Mononuclear cell (primary cell): ENCODE measurements at regions not wholly inside any gene's neighbourhood (a gene's known extent, or its start where the extent isn't known, plus 50 kb on each side); places are given as distances from the start of the nearest gene placed in this dataset.
"Not testable (repeated sequence)": the region's sequence is repeated elsewhere in the genome, so short reads cannot be mapped to it uniquely, and the experiment has no call there.

Experiments
- H3K27me3 ChIP-seq: 2 replicates; pipeline ENCODE4 v1.6.0; 2011; ENCODE audit warnings: low read length, control low read depth; ENCODE audit not compliant: insufficient read depth
- H3K4me1 ChIP-seq: 2 replicates; pipeline ENCODE4 v1.5.1; 2011; ENCODE audit warnings: mild to moderate bottlenecking, low read length, control low read depth; ENCODE audit not compliant: insufficient read depth
- H3K4me3 ChIP-seq: 2 replicates; pipeline ENCODE4 v1.5.1; 2011; ENCODE audit warnings: mild to moderate bottlenecking, low read length, moderate library complexity
- H3K9me3 ChIP-seq: 2 replicates; pipeline ENCODE4 v1.5.1; 2011; ENCODE audit warnings: low read depth, mild to moderate bottlenecking, control low read depth, low read length

DNA sequence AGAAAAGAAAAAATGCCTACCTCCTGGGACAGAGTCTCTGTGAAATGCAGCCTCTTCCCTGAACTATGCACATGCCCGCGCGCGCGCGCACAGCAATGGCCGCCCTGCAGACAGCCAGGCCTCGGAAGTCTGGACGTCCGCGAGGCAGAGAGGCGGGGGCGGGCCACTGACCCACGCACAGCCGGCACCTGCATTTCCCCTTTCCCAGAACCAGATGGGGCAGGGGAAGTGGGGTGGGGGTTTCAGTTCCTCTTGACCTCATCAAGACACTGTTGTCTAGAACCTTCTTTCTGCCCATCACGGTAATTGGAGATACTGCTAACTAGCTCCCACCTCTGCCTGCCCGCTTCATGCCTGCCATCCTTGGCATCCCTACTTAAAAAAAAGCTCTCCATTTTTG is 5435.0 kb upstream of the TPTE start:
- H3K27me3 ChIP-seq, H3K4me1 ChIP-seq, H3K4me3 ChIP-seq, H3K9me3 ChIP-seq: not testable (repeated sequence)

DNA sequence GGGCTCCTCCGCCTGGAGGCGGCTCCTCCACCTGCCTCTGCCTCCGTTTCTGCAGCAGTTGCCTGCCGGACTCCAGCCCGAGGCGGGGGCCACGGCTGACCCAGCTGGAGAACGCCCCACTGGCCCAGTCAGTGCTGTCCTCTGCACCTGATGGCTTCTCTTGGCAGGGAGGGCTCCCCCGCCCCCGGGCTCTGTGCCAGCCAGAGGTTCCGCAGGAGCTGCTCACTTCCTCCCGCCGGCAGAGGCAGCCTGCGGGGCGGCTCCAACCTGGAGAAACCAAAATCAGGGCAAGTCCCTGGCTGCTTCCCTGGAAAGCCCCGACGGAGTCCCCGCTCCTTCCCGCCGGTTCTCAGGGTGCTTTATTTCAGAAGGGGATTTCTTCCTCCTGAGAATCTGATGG is 5432.6 kb upstream of the TPTE start:
- H3K9me3 ChIP-seq, H3K4me3 ChIP-seq, H3K27me3 ChIP-seq, H3K4me1 ChIP-seq: not testable (repeated sequence)

DNA sequence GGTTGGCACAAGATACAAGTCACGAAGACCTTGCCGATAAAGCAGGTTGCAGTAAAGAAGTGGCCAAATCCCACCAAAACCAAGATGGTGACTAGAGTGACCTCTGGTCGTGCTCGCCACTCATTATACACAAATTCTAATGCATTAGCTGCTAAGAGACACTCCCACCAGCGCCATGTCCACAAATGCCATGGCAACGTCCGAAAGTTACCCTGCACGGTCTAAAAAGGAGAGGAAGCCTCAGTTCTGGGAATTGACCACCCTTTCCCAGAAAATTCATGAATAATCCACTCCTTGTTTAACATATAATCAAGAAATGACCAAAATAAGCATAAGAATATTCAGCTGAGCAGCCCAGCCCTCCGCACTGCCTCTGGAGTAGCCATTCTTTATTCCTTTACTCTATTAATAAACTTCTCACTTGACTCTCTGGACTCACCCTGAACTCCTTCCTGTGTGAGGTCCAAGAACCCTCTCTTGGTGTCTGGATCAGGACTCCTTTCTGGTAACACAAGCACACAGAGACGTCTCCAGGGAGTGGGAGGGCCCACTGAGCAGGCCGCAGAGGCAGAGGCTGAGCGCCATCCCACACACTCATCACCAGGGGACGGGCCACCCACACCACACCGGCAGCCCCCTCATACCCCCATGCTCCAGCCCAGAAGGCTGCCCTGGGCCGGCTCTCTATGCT is 5431.8 kb upstream of the TPTE start:
- H3K4me1 ChIP-seq, H3K9me3 ChIP-seq, H3K4me3 ChIP-seq, H3K27me3 ChIP-seq: not testable (repeated sequence)

DNA sequence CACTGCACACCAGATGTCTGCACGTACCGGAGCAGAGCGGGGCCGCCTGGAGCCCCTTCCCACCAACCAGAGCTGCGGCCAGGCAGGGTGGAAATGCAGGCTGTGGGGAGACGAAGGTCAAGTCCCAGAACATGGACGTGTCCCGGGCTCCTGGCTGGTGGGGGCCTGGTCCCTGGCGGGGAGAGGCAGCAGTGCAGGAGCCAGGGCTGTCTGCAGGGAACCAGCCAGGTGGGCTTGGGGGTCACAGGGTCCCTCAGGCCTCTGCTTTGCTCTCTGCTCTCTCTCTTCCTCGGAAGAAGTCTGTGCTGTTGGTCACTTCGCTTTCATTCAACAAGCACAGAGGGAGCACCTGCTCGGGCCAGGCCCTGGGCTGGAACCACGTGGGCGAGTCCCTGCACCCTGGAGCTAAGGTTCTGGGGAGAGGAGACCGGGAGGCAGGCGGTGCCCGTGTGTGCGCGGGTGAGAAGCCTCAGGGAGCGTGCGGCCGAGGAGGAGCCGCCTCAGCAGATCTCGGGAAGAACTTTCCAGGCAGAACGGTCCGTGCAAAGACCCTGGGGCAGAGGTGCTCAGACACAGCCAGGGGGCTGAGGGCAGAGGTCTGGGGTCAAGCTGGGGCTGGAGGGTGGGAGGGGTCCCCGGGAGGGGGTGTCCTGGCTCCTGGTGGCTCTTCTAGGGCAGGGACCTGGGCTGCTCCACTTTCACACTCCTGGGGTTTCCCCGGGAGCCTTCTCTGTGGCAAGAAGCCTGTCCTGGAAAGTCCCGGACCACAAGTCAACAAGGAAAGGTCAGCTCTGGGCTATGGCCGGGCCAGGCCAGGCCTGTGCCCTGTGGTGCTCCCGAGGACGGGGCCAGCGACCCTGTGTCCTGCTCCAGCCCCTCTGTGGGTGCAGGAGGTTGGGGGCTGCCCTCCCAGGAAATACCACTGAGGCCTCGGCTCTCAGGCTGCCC is 5431.0 kb upstream of the TPTE start:
- H3K4me1 ChIP-seq, H3K4me3 ChIP-seq, H3K9me3 ChIP-seq, H3K27me3 ChIP-seq: not testable (repeated sequence)

DNA sequence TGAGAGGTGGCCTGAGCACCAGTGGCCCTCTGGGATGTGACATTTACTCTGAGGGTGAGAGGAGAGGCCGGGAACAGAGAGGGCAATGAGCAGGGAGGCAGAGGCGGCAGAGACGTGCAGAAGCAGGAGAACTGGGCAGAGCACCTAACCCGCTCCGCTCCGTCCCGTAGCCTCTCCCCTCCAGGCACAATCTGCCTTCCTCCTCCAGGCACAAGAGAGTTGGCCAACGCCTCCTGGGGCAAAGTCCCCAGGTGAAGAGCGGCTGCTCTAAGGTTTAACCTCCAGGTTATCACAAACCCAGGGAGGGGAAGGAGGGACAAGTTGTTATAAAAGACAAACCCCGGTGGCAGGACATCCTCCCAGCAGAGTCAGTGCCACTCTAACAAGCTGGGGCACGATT is 5430.1 kb upstream of the TPTE start:
- H3K4me3 ChIP-seq, H3K27me3 ChIP-seq, H3K9me3 ChIP-seq, H3K4me1 ChIP-seq: not testable (repeated sequence)

DNA sequence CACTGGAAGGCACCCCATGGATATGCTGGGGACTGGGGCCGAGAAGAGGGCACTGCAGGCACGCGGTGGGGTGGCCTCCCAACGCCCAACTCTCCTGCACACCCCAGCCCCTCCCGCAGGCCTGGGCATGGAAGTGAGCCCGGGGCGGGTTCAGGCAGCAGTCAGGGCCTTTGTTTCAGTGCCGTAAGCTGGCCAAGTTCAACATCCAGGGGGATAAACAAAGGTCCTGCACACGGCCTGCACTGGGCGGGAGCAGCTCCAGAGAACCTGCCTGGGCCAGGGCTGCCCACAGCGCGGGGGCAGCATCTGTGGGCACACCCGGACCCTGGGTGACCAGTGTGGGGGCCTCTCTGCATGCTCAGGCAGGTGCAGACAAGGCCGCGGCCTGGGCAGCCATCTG is 5425.8 kb upstream of the TPTE start:
- H3K27me3 ChIP-seq, H3K4me1 ChIP-seq: not testable (repeated sequence)

DNA sequence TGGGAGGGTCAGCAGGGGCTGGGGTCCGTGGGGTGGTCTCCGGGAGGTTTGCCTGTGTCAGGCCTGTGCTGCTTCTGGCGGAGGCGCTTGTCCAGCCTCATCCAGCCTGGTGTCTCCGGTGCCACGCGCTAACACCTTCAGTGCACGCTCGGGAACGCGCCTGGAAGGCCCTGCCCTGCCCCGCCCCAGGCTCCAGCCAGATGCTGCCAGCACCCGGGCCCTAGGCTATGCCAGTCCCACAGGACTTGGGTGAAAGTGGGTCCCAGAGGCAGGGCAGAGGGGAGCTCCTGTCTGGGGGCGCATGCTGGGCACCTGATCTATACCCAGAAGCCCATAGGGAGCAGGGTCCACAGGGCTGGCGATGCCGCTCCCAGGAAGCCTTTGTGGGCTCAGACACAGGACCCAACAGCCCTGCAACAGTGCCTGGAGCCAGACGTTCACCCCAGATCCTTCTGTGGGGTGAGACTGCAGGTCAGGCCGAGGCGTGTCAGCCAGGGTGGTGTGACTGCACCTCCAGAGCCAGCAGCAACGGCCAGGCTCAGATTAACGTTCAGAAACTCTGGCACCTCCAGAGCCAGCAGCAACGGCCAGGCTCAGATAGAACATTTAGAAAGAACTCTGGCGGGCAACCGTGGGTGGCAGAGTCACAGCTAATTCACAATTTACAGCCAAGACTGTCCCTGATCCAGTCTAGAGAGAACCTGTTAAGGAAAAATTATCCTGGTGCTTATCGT is 5423.2 kb upstream of the TPTE start:
- not testable (repeated sequence) for H3K27me3 ChIP-seq, H3K4me3 ChIP-seq, H3K9me3 ChIP-seq, H3K4me1 ChIP-seq

More for the DNA sequence above, 5425.8 kb upstream of the TPTE start:
- H3K4me3 ChIP-seq, H3K9me3 ChIP-seq: not testable (repeated sequence)

DNA sequence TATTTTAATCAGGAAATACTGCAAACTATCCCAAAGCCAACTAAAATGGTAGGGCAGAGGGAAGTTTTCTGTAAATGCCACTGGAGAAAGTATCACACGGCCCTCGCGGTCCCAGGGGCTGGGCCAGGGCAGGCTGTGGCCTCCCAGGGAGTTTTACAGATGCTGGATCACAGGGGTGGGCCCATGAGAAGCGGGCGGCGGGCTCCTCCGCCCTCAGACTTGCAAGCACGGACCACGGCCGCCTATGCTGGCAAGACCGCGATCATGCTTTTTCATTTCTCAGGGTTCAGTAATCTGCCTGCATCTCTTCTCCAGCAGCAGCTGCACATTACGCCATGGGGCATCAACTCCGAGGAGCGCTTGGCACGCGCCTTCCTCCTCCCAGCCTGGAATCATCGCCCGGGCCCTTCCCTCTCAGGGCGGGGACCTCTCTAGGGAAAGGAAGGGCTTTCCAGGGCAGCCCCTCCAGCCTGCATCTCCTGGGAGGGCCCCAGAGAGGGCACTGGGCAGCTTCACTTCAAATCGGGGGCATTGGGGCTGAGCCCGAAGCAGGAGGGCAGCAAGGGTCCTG is 5420.7 kb upstream of the TPTE start:
- H3K4me1 ChIP-seq, H3K4me3 ChIP-seq, H3K9me3 ChIP-seq, H3K27me3 ChIP-seq: not testable (repeated sequence)

DNA sequence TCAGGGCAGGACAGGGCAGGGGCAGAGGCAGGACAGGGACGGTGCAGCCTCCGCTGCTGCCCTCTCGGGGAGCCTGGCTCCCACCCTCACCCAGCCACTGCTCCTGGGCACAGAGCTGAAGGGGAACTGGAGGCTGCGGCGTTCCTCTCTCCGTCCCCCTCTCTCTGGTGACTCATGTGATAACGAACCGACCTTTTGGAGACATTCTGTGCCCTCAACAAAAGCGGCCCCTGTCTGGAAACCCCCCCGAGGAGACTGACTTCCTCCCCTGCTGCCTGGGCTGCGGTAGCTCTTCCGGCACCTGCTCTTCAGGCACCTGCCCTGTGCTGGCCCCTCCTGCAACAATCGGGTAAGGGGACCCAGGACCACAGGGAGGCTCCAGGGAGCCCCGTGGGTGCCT is 5419.6 kb upstream of the TPTE start:
- H3K27me3 ChIP-seq, H3K4me1 ChIP-seq, H3K4me3 ChIP-seq, H3K9me3 ChIP-seq: not testable (repeated sequence)

DNA sequence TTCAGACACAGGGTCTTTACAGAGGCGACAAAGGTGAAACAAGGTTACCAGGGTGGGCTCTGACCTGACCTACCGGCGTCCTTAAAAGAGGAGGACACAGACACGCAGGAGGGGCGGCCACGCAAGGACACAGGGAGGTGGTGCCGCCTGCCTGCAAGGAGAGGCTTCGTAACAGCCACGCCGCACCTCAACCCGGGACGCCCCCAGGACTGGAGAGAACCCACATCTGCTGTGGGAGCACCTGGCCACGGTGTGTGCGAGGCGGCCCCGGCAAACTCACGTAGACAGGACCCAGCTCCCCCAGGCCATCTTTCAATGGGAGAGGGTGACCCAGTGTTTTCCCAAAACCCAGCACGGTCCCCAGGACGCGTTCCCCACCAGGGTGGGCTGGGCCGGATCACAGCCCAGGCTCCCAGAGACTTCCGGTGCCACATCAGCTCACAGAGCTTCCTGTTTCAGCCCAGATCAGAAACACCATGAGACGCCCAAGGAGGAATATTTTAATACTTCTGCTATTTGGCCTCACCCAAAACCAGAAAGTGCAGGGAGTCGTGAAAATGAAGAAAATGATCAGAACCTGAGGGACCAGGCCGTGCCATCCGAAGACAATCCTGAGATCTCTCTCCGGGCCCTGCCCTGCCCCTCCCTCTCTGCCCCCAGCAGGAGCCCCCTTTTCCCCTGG is 5417.4 kb upstream of the TPTE start:
- H3K9me3 ChIP-seq, H3K27me3 ChIP-seq, H3K4me1 ChIP-seq, H3K4me3 ChIP-seq: not testable (repeated sequence)

DNA sequence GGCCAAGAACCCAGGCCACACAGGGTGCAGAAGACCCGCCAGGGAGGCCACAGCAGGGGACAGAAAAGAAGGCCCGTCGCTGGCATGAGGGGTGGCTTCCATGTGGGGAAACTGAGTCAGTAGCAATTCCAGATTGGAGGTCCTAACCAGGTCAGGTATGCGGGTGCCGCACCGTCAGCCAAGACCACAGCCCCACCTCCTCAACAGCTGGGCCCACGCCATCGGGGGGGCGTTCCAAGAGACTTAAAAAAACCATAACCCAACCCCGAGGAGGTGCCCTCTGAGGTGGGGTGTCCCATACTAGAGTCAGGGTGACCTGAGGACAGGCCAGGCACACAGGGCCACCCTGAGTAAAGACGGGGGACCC is 5416.8 kb upstream of the TPTE start:
- not testable (repeated sequence) for H3K27me3 ChIP-seq, H3K4me3 ChIP-seq, H3K9me3 ChIP-seq, H3K4me1 ChIP-seq

DNA sequence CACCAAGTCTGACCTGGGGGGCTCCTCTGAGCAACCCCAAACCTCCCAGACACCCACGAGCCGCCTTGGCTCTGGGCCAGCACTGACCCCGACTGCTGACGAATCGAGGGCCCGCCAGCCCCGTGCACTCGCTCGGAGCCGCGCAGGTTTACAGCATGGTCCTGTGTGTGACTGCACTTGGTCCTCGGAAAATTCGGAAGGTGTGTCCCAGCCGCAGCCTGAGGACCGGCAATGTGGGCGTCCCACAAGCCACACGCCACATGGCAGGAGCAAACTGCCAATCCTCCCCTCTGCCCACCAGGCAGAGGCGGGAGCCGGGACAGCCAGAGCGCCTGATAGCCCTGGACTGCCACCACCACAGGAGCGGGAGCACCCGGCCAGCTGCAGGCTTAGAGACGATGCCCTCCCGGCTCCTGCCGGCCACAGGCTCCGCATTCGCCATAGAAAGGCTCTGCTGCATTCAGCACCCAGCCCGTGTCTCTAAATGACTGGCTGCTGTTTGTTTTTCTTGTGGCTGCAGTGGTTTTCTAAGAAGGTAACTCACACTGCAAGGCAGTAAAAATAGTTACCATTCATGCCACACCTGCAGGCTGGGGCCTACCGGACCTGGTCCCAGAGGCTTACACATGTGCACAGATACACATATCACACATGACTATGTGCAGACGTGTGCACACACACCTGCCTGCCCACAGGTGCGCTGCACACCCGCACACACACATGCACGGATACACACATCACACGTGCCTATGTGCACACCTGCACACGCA is 5415.3 kb upstream of the TPTE start:
- not testable (repeated sequence) for H3K9me3 ChIP-seq, H3K27me3 ChIP-seq, H3K4me3 ChIP-seq, H3K4me1 ChIP-seq

DNA sequence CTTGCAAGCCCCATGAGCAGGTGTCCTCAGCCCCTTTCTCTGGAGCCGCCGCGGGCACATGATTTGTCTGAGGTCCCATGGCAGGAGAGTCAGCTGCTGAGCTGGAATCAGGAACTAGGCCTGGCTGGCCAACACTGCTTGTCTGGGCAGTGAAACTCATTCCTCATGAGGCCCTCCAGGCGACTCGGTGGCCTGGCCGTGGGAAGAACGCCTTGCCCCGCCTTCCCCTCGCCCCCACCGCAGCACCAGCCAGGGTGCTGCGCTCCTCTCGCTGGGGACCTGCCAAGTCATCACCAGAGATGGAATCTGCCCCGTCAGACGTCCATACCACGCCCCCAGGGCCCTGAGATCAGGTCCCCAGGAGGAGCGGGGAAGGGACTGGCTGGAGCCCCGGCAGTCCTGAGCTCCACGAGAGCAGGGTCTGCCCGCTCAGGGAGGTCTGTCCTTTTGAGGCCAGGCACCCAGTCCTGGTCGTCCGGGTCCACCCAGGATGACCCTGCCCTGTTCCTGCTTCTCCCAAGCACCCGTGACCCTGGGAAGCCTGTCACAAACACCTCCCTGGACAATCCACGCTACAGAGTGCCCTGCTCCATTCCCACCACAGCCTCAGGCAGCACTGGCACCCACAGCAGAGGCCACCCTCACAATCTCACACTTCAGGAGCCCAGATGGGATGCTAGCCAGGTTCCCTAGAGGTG is 5414.5 kb upstream of the TPTE start:
- H3K9me3 ChIP-seq, H3K4me3 ChIP-seq, H3K4me1 ChIP-seq, H3K27me3 ChIP-seq: not testable (repeated sequence)

DNA sequence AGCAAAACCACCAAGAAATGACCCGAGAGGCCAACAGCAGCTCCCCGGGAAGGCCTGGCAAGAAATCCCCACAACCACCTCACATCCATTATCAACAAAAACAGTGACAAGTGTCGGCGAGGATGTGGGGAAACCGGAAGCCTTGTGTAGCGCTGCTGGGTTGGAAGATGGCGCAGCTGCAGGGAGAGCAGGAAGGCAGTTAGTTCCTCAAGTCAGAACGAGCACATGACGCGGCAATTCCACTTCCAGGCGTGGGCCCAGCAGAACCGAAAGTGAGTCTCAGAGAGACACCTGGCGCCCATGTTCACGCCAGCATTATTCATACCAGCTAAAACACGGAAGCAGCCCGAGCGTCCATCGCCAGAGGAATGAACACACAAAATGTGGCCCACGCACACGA is 5413.7 kb upstream of the TPTE start:
- H3K27me3 ChIP-seq, H3K9me3 ChIP-seq, H3K4me3 ChIP-seq, H3K4me1 ChIP-seq: not testable (repeated sequence)
